Panc1 (cell line): ENCODE measurements at regions not wholly inside any gene's neighbourhood (a gene's known extent, or its start where the extent isn't known, plus 50 kb on each side); places are given as distances from the start of the nearest gene placed in this dataset.

Source experiments
- ATAC-seq: fragments of 200-7000 bp; cut with Tn5 transposase; 2 replicates; pipeline ENCODE4 v1.9.1; 2020; ENCODE audit warnings: mild to moderate bottlenecking, moderate library complexity
- BruUV-seq: library from RNA; stranded (reverse); fragments of 400-500 nt; replicated peaks from 2 replicates; lab custom pipeline; 2021; lab: Mats Ljungman, UMichigan
- CTCF ChIA-PET: fragments of 300-600 bp; sonication (Branson Sonifier 250); formaldehyde crosslinking; loops from one replicate; lab custom pipeline; 2022; ENCODE audit warnings: antibody characterized with exemption; lab: Charles Lee
- POLR2A ChIA-PET: fragments of 300-600 bp; sonication (Branson Sonifier 250); formaldehyde crosslinking; loops from one replicate; lab custom pipeline; 2022; ENCODE audit warnings: antibody characterized with exemption; lab: Charles Lee
- DNase-seq: peaks from one replicate; pipeline ENCODE4 v3.0.0-alpha.2; 2010; ENCODE audit warnings: low read depth, low spot score
- H3K27ac ChIP-seq: 2 replicates; pipeline ENCODE4 v1.5.1; 2011; ENCODE audit warnings: mild to moderate bottlenecking, low read length, inconsistent platforms
- H3K27me3 ChIP-seq: fragments of 200-500 bp; sonication (Bioruptor generic); 2 replicates; pipeline ENCODE4 v1.6.0; 2014; ENCODE audit warnings: low read length, inconsistent platforms; ENCODE audit not compliant: control insufficient read depth, insufficient read depth
- H3K36me3 ChIP-seq: fragments of 200-500 bp; sonication (Bioruptor generic); 2 replicates; pipeline ENCODE4 v1.5.1; 2014; ENCODE audit warnings: inconsistent platforms, mild to moderate bottlenecking, low read length, moderate library complexity; ENCODE audit not compliant: control insufficient read depth, insufficient read depth
- H3K4me1 ChIP-seq: 2 replicates; pipeline ENCODE4 v1.5.1; 2011; ENCODE audit warnings: inconsistent platforms, mild to moderate bottlenecking, low read length, moderate library complexity; ENCODE audit not compliant: control insufficient read depth, insufficient read depth
- H3K4me3 ChIP-seq, 2 experiments: 2 replicates each; pipeline ENCODE4 v1.5.1; 2011 to 2012; ENCODE audit warnings: low read depth in 2 of 2, low read length in 2 of 2, mild to moderate bottlenecking in 2 of 2, inconsistent platforms in 1 of 2, moderate library complexity in 1 of 2
- H3K9me3 ChIP-seq: fragments of 200-500 bp; sonication (Bioruptor generic); 2 replicates; pipeline ENCODE4 v1.5.1; 2014; ENCODE audit warnings: low read depth, mild to moderate bottlenecking, inconsistent platforms, low read length, moderate library complexity; ENCODE audit not compliant: control insufficient read depth, insufficient read depth
- POLR2AphosphoS5 ChIP-seq: IDR thresholded peaks from 2 replicates; pipeline ENCODE4 v1.6.1; 2012; ENCODE audit warnings: mild to moderate bottlenecking, low read depth, low read length, moderate library complexity
- SIN3A ChIP-seq: IDR thresholded peaks from 2 replicates; pipeline ENCODE4 v1.6.1; 2012; ENCODE audit warnings: low read depth, mild to moderate bottlenecking, low read length, moderate library complexity, borderline replicate concordance; ENCODE audit not compliant: insufficient read depth
- TCF7L2 ChIP-seq: IDR thresholded peaks from 2 replicates; pipeline ENCODE4 v1.6.1; 2011; ENCODE audit warnings: mild to moderate bottlenecking, low read depth, low read length, inconsistent platforms
- in situ Hi-C: cut with HindIII; loops from 2 replicates; pipeline ENCODE4 v1.10.0; 2016; ENCODE audit warnings: low sequenced_read_pairs, low pct_unique_long_range_greater_than_20kb
- intact Hi-C: fragments of 100-400 bp; cut with micrococcal nuclease; formaldehyde crosslinking; loops from one replicate; pipeline ENCODE4 v1.10.0; 2022; ENCODE audit not compliant: unreplicated experiment
- TF ChIP-seq, protein P1 (sequence below): fragments of 450-650 bp; IDR thresholded peaks from 2 replicates; pipeline ENCODE4 v1.5.1; 2017; ENCODE audit warnings: mild to moderate bottlenecking
- TF ChIP-seq, protein P2 (sequence below), 2 experiments: IDR thresholded peaks; 2 replicates each; pipeline ENCODE4 v1.6.1; 2011 to 2012; ENCODE audit warnings: low read depth in 2 of 2, control low read depth in 1 of 2, low read length in 1 of 2, mild to moderate bottlenecking in 1 of 2, moderate library complexity in 1 of 2; ENCODE audit not compliant: insufficient read depth in 1 of 2

DNA sequence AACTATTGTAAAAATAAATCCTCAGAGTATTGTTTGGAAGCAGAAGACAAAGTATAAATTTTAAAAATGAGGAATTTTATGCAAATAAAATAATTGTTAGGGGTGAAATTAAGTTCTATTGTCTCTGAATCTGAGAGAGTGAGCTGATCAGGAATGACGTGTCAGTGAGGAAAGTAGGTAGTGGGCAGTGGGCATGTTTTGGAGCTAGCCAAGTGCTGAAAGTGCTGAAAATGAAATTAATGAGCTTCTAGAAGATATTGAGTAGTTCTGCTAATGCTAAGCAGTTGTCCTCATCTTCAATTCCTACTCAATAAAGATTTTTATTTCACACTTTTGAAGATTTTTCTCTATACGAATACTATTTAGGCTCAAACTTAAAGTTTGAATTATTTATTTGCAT, 1167.8 kb upstream of the PCDH20 start:
- CTCF ChIA-PET, result no interaction called here
- Histone ChIP-seq H3K36me3 (no peaks in the 10 kb centered on the region), H3K4me1 (no peaks in the 10 kb centered on the region), H3K27ac (no peak overlapping the region), H3K27me3 (no peaks in the 10 kb centered on the region), H3K4me3 (no peak overlapping the region), H3K9me3 (no peaks in the 10 kb centered on the region)
- ATAC-seq, result no peak
- no peak for DNase-seq
- POLR2A ChIA-PET, result no interaction called here
- TF ChIP-seq, protein P1, sequence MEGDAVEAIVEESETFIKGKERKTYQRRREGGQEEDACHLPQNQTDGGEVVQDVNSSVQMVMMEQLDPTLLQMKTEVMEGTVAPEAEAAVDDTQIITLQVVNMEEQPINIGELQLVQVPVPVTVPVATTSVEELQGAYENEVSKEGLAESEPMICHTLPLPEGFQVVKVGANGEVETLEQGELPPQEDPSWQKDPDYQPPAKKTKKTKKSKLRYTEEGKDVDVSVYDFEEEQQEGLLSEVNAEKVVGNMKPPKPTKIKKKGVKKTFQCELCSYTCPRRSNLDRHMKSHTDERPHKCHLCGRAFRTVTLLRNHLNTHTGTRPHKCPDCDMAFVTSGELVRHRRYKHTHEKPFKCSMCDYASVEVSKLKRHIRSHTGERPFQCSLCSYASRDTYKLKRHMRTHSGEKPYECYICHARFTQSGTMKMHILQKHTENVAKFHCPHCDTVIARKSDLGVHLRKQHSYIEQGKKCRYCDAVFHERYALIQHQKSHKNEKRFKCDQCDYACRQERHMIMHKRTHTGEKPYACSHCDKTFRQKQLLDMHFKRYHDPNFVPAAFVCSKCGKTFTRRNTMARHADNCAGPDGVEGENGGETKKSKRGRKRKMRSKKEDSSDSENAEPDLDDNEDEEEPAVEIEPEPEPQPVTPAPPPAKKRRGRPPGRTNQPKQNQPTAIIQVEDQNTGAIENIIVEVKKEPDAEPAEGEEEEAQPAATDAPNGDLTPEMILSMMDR, result no peak
- TF ChIP-seq TCF7L2 (no peak), SIN3A (no peak), POLR2AphosphoS5 (no peak)
- TF ChIP-seq, protein P2, sequence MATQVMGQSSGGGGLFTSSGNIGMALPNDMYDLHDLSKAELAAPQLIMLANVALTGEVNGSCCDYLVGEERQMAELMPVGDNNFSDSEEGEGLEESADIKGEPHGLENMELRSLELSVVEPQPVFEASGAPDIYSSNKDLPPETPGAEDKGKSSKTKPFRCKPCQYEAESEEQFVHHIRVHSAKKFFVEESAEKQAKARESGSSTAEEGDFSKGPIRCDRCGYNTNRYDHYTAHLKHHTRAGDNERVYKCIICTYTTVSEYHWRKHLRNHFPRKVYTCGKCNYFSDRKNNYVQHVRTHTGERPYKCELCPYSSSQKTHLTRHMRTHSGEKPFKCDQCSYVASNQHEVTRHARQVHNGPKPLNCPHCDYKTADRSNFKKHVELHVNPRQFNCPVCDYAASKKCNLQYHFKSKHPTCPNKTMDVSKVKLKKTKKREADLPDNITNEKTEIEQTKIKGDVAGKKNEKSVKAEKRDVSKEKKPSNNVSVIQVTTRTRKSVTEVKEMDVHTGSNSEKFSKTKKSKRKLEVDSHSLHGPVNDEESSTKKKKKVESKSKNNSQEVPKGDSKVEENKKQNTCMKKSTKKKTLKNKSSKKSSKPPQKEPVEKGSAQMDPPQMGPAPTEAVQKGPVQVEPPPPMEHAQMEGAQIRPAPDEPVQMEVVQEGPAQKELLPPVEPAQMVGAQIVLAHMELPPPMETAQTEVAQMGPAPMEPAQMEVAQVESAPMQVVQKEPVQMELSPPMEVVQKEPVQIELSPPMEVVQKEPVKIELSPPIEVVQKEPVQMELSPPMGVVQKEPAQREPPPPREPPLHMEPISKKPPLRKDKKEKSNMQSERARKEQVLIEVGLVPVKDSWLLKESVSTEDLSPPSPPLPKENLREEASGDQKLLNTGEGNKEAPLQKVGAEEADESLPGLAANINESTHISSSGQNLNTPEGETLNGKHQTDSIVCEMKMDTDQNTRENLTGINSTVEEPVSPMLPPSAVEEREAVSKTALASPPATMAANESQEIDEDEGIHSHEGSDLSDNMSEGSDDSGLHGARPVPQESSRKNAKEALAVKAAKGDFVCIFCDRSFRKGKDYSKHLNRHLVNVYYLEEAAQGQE (IDR thresholded peaks at IDR 0.05; ENCODE audit: insufficient read depth in 1 of 2, low read depth in 2 of 2, low read length in 1 of 2), result no peak
- intact Hi-C loops (no loop called here), in situ Hi-C loops (no loop called here)
- BruUV-seq, result no TSS peak

DNA sequence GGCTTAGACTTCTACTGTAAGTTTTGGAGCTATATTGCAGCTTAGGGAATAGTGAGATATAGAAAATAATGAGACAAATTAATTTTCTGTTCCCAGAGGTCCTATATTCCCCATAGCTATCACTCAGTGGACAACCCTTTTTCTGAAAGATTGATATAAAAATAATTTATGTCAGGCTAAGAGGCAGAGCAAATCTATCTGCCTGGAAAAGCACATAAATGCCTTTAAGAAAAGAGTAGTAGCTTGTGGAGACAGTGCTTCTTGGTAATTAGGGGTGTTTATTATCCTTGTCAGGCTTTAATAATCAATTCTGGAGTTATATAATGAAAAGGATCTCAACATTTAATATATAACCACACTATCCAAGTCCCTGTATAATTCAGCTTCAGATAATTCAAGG, 1162.8 kb upstream of the PCDH20 start:
- H3K27ac ChIP-seq, result no peak overlapping the region
- in situ Hi-C loops (no loop called here), intact Hi-C loops (no loop called here)
- ChIA-PET POLR2A (no interaction called here), CTCF (no interaction called here)
- H3K4me3 ChIP-seq, result no peak overlapping the region
- ATAC-seq (no peak), DNase-seq (no peak)
- no peaks in the 10 kb centered on the region for H3K36me3 ChIP-seq
- TF ChIP-seq TCF7L2 (no peak), SIN3A (no peak), POLR2AphosphoS5 (no peak)
- TF ChIP-seq, protein P1, result no peak
- TF ChIP-seq, protein P2 (IDR thresholded peaks at IDR 0.05; ENCODE audit: insufficient read depth in 1 of 2, low read depth in 2 of 2, low read length in 1 of 2), result no peak
- H3K4me1 ChIP-seq, result no peaks in the 10 kb centered on the region
- H3K9me3 ChIP-seq, result no peaks in the 10 kb centered on the region
- no TSS peak for BruUV-seq
- no peaks in the 10 kb centered on the region for H3K27me3 ChIP-seq
